Ishikawa (cell line): ENCODE measurements at regions not wholly inside any gene's neighbourhood (a gene's known extent, or its start where the extent isn't known, plus 50 kb on each side); places are given as distances from the start of the nearest gene placed in this dataset.

Experiments used
- CEBPB ChIP-seq: IDR thresholded peaks from 2 replicates; pipeline ENCODE4 v1.6.1; 2012
- EP300 ChIP-seq: IDR thresholded peaks from 2 replicates; pipeline ENCODE4 v1.6.1; 2012; ENCODE audit warnings: borderline replicate concordance
- MAX ChIP-seq: IDR thresholded peaks from 2 replicates; pipeline ENCODE4 v1.6.1; 2012
- RAD21 ChIP-seq: IDR thresholded peaks from 2 replicates; pipeline ENCODE4 v1.6.1; 2012; ENCODE audit warnings: low read depth
- YY1 ChIP-seq: IDR thresholded peaks from 2 replicates; pipeline ENCODE4 v1.6.1; 2012; ENCODE audit warnings: low read depth

- no peak for TF ChIP-seq YY1
- no peak for TF ChIP-seq MAX
- no peak for TF ChIP-seq CEBPB
- no peak for TF ChIP-seq EP300
- no peak for TF ChIP-seq RAD21
Measured at GRCh38 chr6:153852034-153852433, 187.0 kb upstream of the OPRM1 start.
